GM13976 (cell line): ENCODE measurements at regions not wholly inside any gene's neighbourhood (a gene's known extent, or its start where the extent isn't known, plus 50 kb on each side); places are given as distances from the start of the nearest gene placed in this dataset.

Experiments used
- DNase-seq: peaks from one replicate; pipeline ENCODE4 v3.0.0; 2012; ENCODE audit warnings: low spot score
- CTCF ChIP-seq: IDR thresholded peaks from 2 replicates; pipeline ENCODE4 v1.5.1; 2012; ENCODE audit warnings: borderline replicate concordance, mild to moderate bottlenecking; ENCODE audit not compliant: insufficient read depth; ENCODE audit errors: extremely low read depth, missing control alignments, control extremely low read depth
- in situ Hi-C: fragments of 300-500 bp; cut with MboI; formaldehyde crosslinking; loops from one replicate; pipeline ENCODE4 v1.12.0; 2022; ENCODE audit warnings: low sequenced_read_pairs, mixed read lengths, inconsistent platforms; ENCODE audit not compliant: unreplicated experiment

- in situ Hi-C loops: no loop called here
- TF ChIP-seq CTCF: no peak
- no peak for DNase-seq
Observed at GRCh38 chr7:36034020-36034419, 119.0 kb upstream of the EEPD1 start.

GRCh38 chr7:36035186-36035585 is 117.9 kb upstream of the EEPD1 start:
- DNase-seq: no peak
- TF ChIP-seq CTCF: no peak
- in situ Hi-C loops: no loop called here

GRCh38 chr7:36036590-36036989 is 116.5 kb upstream of the EEPD1 start:
- in situ Hi-C loops: no loop called here
- DNase-seq: no peak
- no peak for TF ChIP-seq CTCF

GRCh38 chr7:36037121-36037662 is 115.9 kb upstream of the EEPD1 start:
- no peak for DNase-seq
- in situ Hi-C loops: no loop called here
- TF ChIP-seq CTCF: no peak

- in situ Hi-C loops: no loop called here
- no peak for TF ChIP-seq CTCF
- no peak for DNase-seq
Observed at GRCh38 chr7:36038063-36038721, 114.9 kb upstream of the EEPD1 start.

- DNase-seq: no peak
- in situ Hi-C loops: no loop called here
- TF ChIP-seq CTCF: no peak
Observed at GRCh38 chr7:36039243-36039642, 113.8 kb upstream of the EEPD1 start.
